HCEC 1CT (cell line): ENCODE measurements at regions not wholly inside any gene's neighbourhood (a gene's known extent, or its start where the extent isn't known, plus 50 kb on each side); places are given as distances from the start of the nearest gene placed in this dataset.
"Not testable (repeated sequence)": the region's sequence is repeated elsewhere in the genome, so short reads cannot be mapped to it uniquely, and the experiment has no call there.

ENCODE experiments used
- DNase-seq: peaks from one replicate; pipeline ENCODE4 v3.0.0-alpha.2; 2017

- no peak for DNase-seq
Observed at GRCh38 chrX:45447331-45447730, 246.7 kb upstream of the DIPK2B start.

- peak; percentile 89 for DNase-seq
Observed at GRCh38 chrX:45445745-45446412, 245.2 kb upstream of the DIPK2B start.

GRCh38 chrX:45437186-45437585 lies 236.5 kb upstream of the DIPK2B start:
- DNase-seq: no peak

GRCh38 chrX:45435481-45435880 lies 234.8 kb upstream of the DIPK2B start:
- peak; percentile 32 for DNase-seq

GRCh38 chrX:45434231-45434630 lies 233.6 kb upstream of the DIPK2B start:
- no peak for DNase-seq

- no peak for DNase-seq
Observed at GRCh38 chrX:45428831-45429230, 228.2 kb upstream of the DIPK2B start.

GRCh38 chrX:45424326-45424725 lies 223.7 kb upstream of the DIPK2B start:
- no peak for DNase-seq

GRCh38 chrX:45422216-45422925 lies 221.7 kb upstream of the DIPK2B start:
- peak; percentile 34 for DNase-seq

GRCh38 chrX:45421806-45422205 lies 221.1 kb upstream of the DIPK2B start:
- DNase-seq: no peak

GRCh38 chrX:45404206-45404605 lies 203.5 kb upstream of the DIPK2B start:
- no peak for DNase-seq

- DNase-seq: no peak
Observed at GRCh38 chrX:45401923-45402322, 201.2 kb upstream of the DIPK2B start.

GRCh38 chrX:45400951-45401725 lies 200.5 kb upstream of the DIPK2B start:
- DNase-seq: not testable (repeated sequence)

GRCh38 chrX:45400027-45400779 lies 199.5 kb upstream of the DIPK2B start:
- peak; percentile 29 for DNase-seq

- DNase-seq: peak; percentile 50
Observed at GRCh38 chrX:45385757-45386156, 185.1 kb upstream of the DIPK2B start.

GRCh38 chrX:45381841-45382240 lies 181.2 kb upstream of the DIPK2B start:
- DNase-seq: no peak

GRCh38 chrX:45381366-45381765 lies 180.7 kb upstream of the DIPK2B start:
- no peak for DNase-seq

- DNase-seq: no peak
Observed at GRCh38 chrX:45379236-45379635, 178.6 kb upstream of the DIPK2B start.

- no peak for DNase-seq
Observed at GRCh38 chrX:45372151-45372550, 171.5 kb upstream of the DIPK2B start.

- no peak for DNase-seq
Observed at GRCh38 chrX:45368705-45369104, 168.0 kb upstream of the DIPK2B start.

GRCh38 chrX:45363596-45363995 lies 162.9 kb upstream of the DIPK2B start:
- no peak for DNase-seq

- DNase-seq: no peak
Observed at GRCh38 chrX:45360571-45360970, 159.9 kb upstream of the DIPK2B start.

GRCh38 chrX:45358392-45358791 lies 157.7 kb upstream of the DIPK2B start:
- DNase-seq: no peak

GRCh38 chrX:45353456-45353855 lies 152.8 kb upstream of the DIPK2B start:
- no peak for DNase-seq
